Vagina (tissue), 2 donors: ENCODE measurements at regions not wholly inside any gene's neighbourhood (a gene's known extent, or its start where the extent isn't known, plus 50 kb on each side); places are given as distances from the start of the nearest gene placed in this dataset.

Experiments
- CTCF ChIP-seq, 3 experiments: fragments of 450-650 bp in 2 of 3; fragments of 200-600 bp in 1 of 3; sonication (generic) in 1 of 3; IDR thresholded peaks; one replicate each; pipeline ENCODE4 v1.5.1; 2017 to 2019; ENCODE audit warnings: antibody characterized with exemption in 3 of 3, mild to moderate bottlenecking in 2 of 3, moderate library complexity in 2 of 3
- POLR2A ChIP-seq, 2 donors: fragments of 450-650 bp; IDR thresholded peaks; one replicate each; pipeline ENCODE4 v1.6.1; 2017; ENCODE audit warnings: antibody characterized with exemption in 2 of 2, mild to moderate bottlenecking in 2 of 2, moderate library complexity in 2 of 2

DNA sequence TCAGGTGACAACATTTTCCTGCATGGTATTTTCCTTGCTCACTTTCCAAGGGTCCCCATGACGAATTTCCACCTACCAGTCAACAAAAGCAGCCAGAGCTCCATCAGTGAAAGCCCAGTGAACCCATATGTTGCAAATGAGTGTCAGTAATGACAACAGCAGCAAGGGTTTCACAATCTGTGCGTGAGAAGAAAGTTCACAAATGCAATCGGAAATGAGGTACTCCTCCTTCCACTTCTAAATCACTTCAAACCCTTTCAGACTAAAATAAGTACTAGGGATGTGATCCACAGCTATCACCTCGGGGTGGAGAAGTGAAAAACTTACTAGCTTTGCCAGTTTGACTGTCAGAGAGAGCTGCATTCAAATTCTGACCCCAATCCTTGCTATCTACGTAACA, 55.6 kb upstream of the BET1 start:
- no peak for TF ChIP-seq POLR2A (IDR thresholded peaks at IDR 0.05)
- no peak for TF ChIP-seq CTCF (IDR thresholded peaks at IDR 0.05)
